Esophagus squamous epithelium (tissue), 4 donors: ENCODE measurements at regions not wholly inside any gene's neighbourhood (a gene's known extent, or its start where the extent isn't known, plus 50 kb on each side); places are given as distances from the start of the nearest gene placed in this dataset.

ENCODE experiments used
- POLR2A ChIP-seq, 4 donors: fragments of 450-650 bp; IDR thresholded peaks; one replicate each; pipeline ENCODE4 v1.6.1; 2017; ENCODE audit warnings: antibody characterized with exemption in 4 of 4, mild to moderate bottlenecking in 4 of 4, moderate library complexity in 3 of 4
- TF ChIP-seq, protein P1 (sequence below), 6 experiments: fragments of 450-650 bp in 4 of 6; fragments of 200-600 bp in 2 of 6; sonication (generic) in 2 of 6; IDR thresholded peaks; one replicate each; pipeline ENCODE4 v1.5.1; 2016 to 2019; ENCODE audit warnings: antibody characterized with exemption in 6 of 6, mild to moderate bottlenecking in 4 of 6, moderate library complexity in 4 of 6

DNA sequence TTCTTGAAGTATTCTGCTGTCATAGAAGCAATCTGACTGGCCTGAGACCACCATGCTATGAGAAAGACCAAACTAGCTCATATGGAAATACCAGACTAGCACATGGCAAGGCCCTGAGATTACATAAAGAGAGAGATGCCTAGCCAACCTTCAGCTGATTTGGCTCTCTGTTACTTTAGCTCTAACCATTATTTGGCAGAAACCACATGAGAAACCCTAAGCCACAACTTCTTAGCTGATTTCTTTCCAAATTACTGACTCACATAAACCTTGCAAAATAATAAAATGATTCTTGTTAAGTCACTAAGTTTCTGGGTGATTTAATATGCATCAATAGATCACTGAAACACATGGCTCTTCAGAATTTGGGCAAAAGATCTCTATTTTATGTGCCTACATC, 295.0 kb upstream of the ZNF521 start:
- TF ChIP-seq, protein P1, sequence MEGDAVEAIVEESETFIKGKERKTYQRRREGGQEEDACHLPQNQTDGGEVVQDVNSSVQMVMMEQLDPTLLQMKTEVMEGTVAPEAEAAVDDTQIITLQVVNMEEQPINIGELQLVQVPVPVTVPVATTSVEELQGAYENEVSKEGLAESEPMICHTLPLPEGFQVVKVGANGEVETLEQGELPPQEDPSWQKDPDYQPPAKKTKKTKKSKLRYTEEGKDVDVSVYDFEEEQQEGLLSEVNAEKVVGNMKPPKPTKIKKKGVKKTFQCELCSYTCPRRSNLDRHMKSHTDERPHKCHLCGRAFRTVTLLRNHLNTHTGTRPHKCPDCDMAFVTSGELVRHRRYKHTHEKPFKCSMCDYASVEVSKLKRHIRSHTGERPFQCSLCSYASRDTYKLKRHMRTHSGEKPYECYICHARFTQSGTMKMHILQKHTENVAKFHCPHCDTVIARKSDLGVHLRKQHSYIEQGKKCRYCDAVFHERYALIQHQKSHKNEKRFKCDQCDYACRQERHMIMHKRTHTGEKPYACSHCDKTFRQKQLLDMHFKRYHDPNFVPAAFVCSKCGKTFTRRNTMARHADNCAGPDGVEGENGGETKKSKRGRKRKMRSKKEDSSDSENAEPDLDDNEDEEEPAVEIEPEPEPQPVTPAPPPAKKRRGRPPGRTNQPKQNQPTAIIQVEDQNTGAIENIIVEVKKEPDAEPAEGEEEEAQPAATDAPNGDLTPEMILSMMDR (IDR thresholded peaks at IDR 0.05) = no peak
- TF ChIP-seq POLR2A (IDR thresholded peaks at IDR 0.05) = no peak
